B cell (primary cell): ENCODE measurements at regions not wholly inside any gene's neighbourhood (a gene's known extent, or its start where the extent isn't known, plus 50 kb on each side); places are given as distances from the start of the nearest gene placed in this dataset.

Experiments used
- ATAC-seq: fragments of 200-7000 bp; cut with Tn5 transposase; one replicate; pipeline ENCODE4 v1.10.0; 2021; ENCODE audit warnings: low read depth, mild to moderate bottlenecking, moderate number of reproducible peaks, moderate library complexity
- CTCF ChIA-PET: fragments of 350-600 bp; sonication (Branson Sonifier 250); formaldehyde crosslinking; loops from one replicate; lab custom pipeline; 2021; ENCODE audit warnings: antibody characterized with exemption, inconsistent platforms; lab: Charles Lee
- POLR2A ChIA-PET: fragments of 350-600 bp; sonication (Branson Sonifier 250); formaldehyde crosslinking; loops from one replicate; lab custom pipeline; 2021; ENCODE audit warnings: antibody characterized with exemption; lab: Charles Lee
- DNase-seq: peaks from one replicate; pipeline ENCODE4 v3.0.0; 2013
- H2AFZ ChIP-seq: 2 replicates; pipeline ENCODE4 v1.6.1; 2012; ENCODE audit warnings: mild to moderate bottlenecking, low read depth, low read length; ENCODE audit not compliant: insufficient read depth, poor library complexity, severe bottlenecking
- H3K27ac ChIP-seq, 2 donors: 1 replicate in 1 of 2; 2 replicates in 1 of 2; pipeline ENCODE4 v1.5.1; 2012 to 2013; ENCODE audit warnings: low read length in 2 of 2, mild to moderate bottlenecking in 2 of 2, moderate library complexity in 1 of 2
- H3K27me3 ChIP-seq, 4 experiments: fragments of 200-600 bp in 1 of 4; sonication (generic) in 1 of 4; replicated peaks in 1 of 4; 1 replicate in 2 of 4; 2 replicates in 2 of 4; pipeline versions ENCODE4 v1.6.1 to v1.7.0; 2013 to 2016; ENCODE audit warnings: low read length in 3 of 4, mild to moderate bottlenecking in 2 of 4, mixed read lengths in 1 of 4, moderate library complexity in 1 of 4; ENCODE audit not compliant: insufficient read depth in 4 of 4, control insufficient read depth in 3 of 4; ENCODE audit errors: control extremely low read depth in 1 of 4
- H3K36me3 ChIP-seq, 2 experiments: replicated peaks in 1 of 2; 1 replicate in 1 of 2; 2 replicates in 1 of 2; pipeline versions ENCODE4 v1.6.1 to v1.7.1; 2013; ENCODE audit warnings: low read length in 1 of 2; ENCODE audit not compliant: insufficient read depth in 2 of 2, control insufficient read depth in 1 of 2; ENCODE audit errors: control extremely low read depth in 1 of 2, extremely low read depth in 1 of 2
- H3K4me1 ChIP-seq, 2 donors: fragments of 200-600 bp in 1 of 2; sonication (generic) in 1 of 2; 1 replicate in 1 of 2; 2 replicates in 1 of 2; pipeline versions ENCODE4 v1.5.1 to v1.6.1; 2013 to 2017; ENCODE audit warnings: low read length in 2 of 2; ENCODE audit not compliant: control insufficient read depth in 2 of 2, insufficient read depth in 2 of 2
- H3K4me2 ChIP-seq: replicated peaks from 2 replicates; pipeline ENCODE3; 2012; ENCODE audit warnings: mild to moderate bottlenecking, low read depth, low read length; ENCODE audit not compliant: poor library complexity, severe bottlenecking
- H3K4me3 ChIP-seq, 5 experiments: fragments of 200-600 bp in 1 of 5; sonication (generic) in 1 of 5; 1 replicate in 3 of 5; 2 replicates in 2 of 5; pipeline versions ENCODE4 v1.5.1 to v1.7.0; 2011 to 2016; ENCODE audit warnings: low read length in 4 of 5, mild to moderate bottlenecking in 4 of 5, low read depth in 2 of 5, control low read depth in 1 of 5, moderate library complexity in 1 of 5; ENCODE audit not compliant: insufficient read depth in 1 of 5; ENCODE audit errors: control extremely low read depth in 1 of 5, extremely low read depth in 1 of 5
- H3K79me2 ChIP-seq: fragments of 200-600 bp; sonication (generic); one replicate; pipeline ENCODE4 v1.6.0; 2016; ENCODE audit warnings: low read length; ENCODE audit not compliant: control insufficient read depth, insufficient read depth
- H3K9ac ChIP-seq: fragments of 200-600 bp; sonication (generic); 2 replicates; pipeline ENCODE4 v1.6.1; 2017; ENCODE audit warnings: mild to moderate bottlenecking, low read length, moderate library complexity
- H3K9me3 ChIP-seq, 3 donors: one replicate each; pipeline versions ENCODE4 v1.6.1 to v1.7.1; 2013; ENCODE audit warnings: low read length in 2 of 3; ENCODE audit not compliant: control insufficient read depth in 2 of 3, insufficient read depth in 1 of 3; ENCODE audit errors: control extremely low read depth in 1 of 3
- H4K20me1 ChIP-seq: 2 replicates; pipeline ENCODE4 v1.6.0; 2012; ENCODE audit warnings: mild to moderate bottlenecking, low read length; ENCODE audit not compliant: insufficient read depth, control insufficient read depth, poor library complexity, severe bottlenecking
- H3K27ac Mint-ChIP-seq: one replicate; pipeline ENCODE4 v1.8.0; 2021; ENCODE audit warnings: mixed read lengths
- H3K27me3 Mint-ChIP-seq: one replicate; pipeline ENCODE4 v1.8.0; 2021; ENCODE audit warnings: mixed read lengths
- H3K4me1 Mint-ChIP-seq: one replicate; pipeline ENCODE4 v1.8.0; 2021; ENCODE audit warnings: mixed read lengths
- H3K4me3 Mint-ChIP-seq: one replicate; pipeline ENCODE4 v1.8.0; 2021; ENCODE audit warnings: mixed read lengths
- H3K9me3 Mint-ChIP-seq: one replicate; pipeline ENCODE4 v1.8.0; 2022; ENCODE audit warnings: mixed read lengths; ENCODE audit not compliant: insufficient read depth
- CTCF ChIP-seq: fragments of 200-600 bp; IDR thresholded peaks from one replicate; pipeline ENCODE4 v1.8.0; 2022; ENCODE audit warnings: antibody characterized with exemption, mild to moderate bottlenecking
- EZH2 ChIP-seq: IDR thresholded peaks from 2 replicates; pipeline ENCODE4 v1.6.1; 2012; ENCODE audit warnings: borderline replicate concordance, low read depth, mild to moderate bottlenecking, moderate library complexity, low read length; ENCODE audit not compliant: insufficient read depth, poor library complexity, severe bottlenecking
- WGBS: methylation state at CpG from one replicate; pipeline ENCODE4 v1.1.5; 2013; ENCODE audit warnings: missing lambda C conversion rate; ENCODE audit not compliant: insufficient coverage; 5-methylcytosine and 5-hydroxymethylcytosine counted together
- intact Hi-C: fragments of 100-400 bp; cut with micrococcal nuclease; formaldehyde crosslinking; loops from one replicate; pipeline ENCODE4 v1.10.0; 2022

DNA sequence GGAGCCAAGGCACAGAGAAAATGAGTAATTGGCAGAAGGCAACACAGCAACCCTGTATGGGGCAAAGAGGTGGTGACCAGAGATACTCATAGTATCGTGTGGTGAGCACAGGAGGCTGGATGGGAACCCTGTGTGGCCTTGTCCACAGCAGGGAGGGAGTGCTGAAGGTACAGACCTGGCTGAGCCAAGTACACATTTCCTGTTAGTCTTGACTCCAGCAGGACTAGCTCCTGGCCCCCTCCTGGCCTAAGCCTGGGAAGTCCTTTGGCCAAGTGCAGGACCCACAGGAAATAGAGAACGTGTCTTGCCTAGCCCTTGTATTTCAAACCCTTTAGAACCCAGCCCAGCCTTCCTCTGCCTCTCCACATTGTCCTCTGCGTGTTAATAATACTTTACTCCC lies 289.8 kb upstream of the PWP1 start:
- ChIA-PET CTCF (no interaction called here), POLR2A (no interaction called here)
- Histone ChIP-seq H3K9ac (no peak overlapping the region), H3K4me2 (no peak overlapping the region), H3K36me3 (no peaks in the 10 kb centered on the region), H3K27me3 (no peaks in the 10 kb centered on the region), H3K9me3 (no peaks in the 10 kb centered on the region), H3K4me3 (no peak overlapping the region), H3K4me1 (no peaks in the 10 kb centered on the region), H3K79me2 (no peaks in the 10 kb centered on the region), H3K27ac (no peak overlapping the region), H2AFZ (no peak overlapping the region), H4K20me1 (no peaks in the 10 kb centered on the region)
- no peak for ATAC-seq
- intact Hi-C loops, result no loop called here
- Mint-ChIP-seq H3K9me3 (no peaks in the 10 kb centered on the region), H3K27me3 (peaks cover 5% of the 10 kb centered on the region), H3K4me3 (no peak overlapping the region), H3K27ac (no peak overlapping the region), H3K4me1 (no peaks in the 10 kb centered on the region)
- 80% methylated on average over 1 of the region's 3 CpGs for WGBS
- DNase-seq, result no peak
- TF ChIP-seq EZH2, result no peak
- no peak for TF ChIP-seq CTCF

- Histone ChIP-seq H4K20me1 (no peaks in the 10 kb centered on the region), H3K4me1 (no peaks in the 10 kb centered on the region), H3K27ac (no peak overlapping the region), H3K9ac (no peak overlapping the region), H3K36me3 (no peaks in the 10 kb centered on the region), H3K4me3 (no peak overlapping the region), H3K4me2 (no peak overlapping the region), H3K9me3 (no peaks in the 10 kb centered on the region), H3K27me3 (no peaks in the 10 kb centered on the region), H2AFZ (no peak overlapping the region), H3K79me2 (no peaks in the 10 kb centered on the region)
- WGBS, result 63% methylated on average over 5 of the region's 7 CpGs
- H3K27me3 Mint-ChIP-seq, result peaks cover 5% of the 10 kb centered on the region
- no peak for DNase-seq
- ChIA-PET CTCF (no interaction called here), POLR2A (no interaction called here)
- H3K9me3 Mint-ChIP-seq, result no peaks in the 10 kb centered on the region
- no peaks in the 10 kb centered on the region for H3K4me1 Mint-ChIP-seq
- no peak overlapping the region for H3K27ac Mint-ChIP-seq
- ATAC-seq, result no peak
- TF ChIP-seq EZH2, result no peak
- TF ChIP-seq CTCF, result no peak
- intact Hi-C loops, result no loop called here
- no peak overlapping the region for H3K4me3 Mint-ChIP-seq
Observed at GRCh38 chr12:107396991-107397390, 288.6 kb upstream of the PWP1 start.
